NCI-H2029 (cell line): ENCODE measurements at regions not wholly inside any gene's neighbourhood (a gene's known extent, or its start where the extent isn't known, plus 50 kb on each side); places are given as distances from the start of the nearest gene placed in this dataset.

Experiments used
- DNase-seq: peaks from one replicate; lab custom pipeline; 2025; lab: John Stamatoyannopoulos, UW

DNA sequence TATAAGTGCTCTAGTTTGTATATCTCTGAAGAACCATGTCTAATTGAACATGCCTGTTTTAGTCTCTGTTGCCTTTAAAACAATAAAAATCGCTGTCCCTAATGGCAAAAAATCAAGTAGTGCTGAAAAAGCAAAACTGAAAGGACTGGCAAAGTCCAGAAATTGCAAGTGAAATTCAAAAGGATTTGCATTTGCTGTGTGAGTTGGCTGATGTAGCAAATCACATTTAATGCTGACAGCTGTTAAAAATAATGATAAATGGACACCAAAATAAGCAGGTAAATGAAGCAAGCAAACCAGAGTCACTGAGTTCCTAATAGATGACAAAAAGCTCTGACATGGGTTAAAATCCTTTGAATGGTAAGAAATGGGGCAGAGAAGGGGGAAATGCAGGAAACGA, 874.1 kb downstream of the GRM8 start:
- DNase-seq: no peak

DNA sequence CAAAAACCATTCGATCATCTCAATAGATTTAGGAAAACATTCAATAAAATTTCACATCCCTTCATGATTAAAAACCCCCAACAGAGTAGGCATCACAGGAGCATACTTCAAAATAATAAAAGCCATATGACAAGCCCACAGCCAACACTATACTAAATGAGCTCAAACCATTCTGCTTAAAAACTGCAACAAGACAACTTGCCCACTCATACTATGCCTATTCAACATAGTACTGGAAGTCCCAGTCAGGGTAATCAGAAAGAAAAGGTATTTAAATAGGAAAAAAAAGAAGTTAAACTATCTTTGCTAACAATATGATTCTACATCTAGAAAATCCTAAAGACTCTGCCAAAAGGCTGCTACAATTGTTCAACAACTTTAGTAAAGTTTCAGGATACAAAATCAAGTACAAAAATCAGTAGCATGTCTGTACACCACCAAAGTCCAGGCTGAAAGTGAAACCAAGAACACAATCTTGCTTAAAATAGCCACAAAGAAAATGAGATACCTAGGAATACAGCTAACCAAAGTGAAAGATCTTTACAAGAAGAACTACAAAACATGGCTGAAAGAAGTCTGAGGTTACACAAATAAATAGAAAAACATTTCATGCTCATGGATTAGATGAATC, 882.6 kb downstream of the GRM8 start:
- DNase-seq: no peak

DNA sequence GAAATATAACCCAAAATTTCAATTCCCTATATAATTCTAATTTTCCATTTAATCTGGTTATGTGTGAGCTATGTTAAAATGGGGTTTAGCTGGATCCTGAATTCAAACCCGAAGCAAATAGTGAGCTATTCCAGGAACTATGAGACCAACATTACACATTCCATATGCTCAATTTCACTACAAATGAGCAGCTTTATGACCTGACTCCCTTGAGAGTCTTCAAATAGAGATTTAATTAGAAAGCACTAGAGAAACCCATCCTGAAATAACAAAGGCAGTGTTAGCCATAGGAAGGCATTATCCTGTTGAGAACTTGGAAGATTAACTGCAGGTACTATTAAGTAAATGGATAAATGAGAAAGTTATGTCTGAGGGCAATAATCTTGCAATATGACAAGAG, 890.0 kb downstream of the GRM8 start:
- DNase-seq: no peak

DNA sequence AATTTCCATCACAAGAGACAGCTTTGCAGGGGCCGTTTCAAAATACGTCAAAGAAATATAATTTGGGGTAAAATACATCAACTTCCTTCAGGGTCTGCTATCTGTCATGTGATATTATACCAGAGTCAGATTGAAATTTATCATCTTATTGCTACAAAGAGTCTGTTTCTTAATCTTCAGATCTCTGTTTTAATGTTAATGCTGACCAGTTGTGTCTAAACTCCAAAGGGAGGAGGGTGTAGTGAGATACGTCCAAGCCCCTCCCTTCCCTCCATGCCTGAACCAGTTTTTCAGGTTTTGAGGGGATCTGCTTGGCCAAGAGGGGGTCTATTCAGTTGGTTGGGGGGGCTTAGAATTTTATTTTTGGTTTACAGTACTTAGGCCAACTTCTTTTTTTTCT, 891.6 kb downstream of the GRM8 start:
- DNase-seq: no peak

DNA sequence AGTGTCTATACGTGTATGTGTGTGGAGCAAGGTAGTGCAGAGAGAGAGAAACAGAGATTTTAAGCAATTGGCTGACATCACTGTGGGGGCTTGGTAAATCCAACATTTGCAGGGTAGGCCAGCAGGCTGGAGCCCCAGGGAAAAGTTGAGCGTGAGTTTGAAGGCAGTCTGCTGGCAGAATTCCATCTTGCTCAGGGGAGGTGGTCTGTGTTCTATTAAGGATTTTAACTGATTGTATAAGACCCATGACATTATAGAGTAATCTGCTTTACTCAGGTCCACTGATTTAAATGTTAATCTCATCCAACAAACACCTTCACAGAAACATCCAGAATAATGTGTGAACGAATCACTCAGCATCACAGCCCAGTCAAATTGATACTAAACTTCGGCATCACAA, 912.9 kb downstream of the GRM8 start:
- DNase-seq: no peak

DNA sequence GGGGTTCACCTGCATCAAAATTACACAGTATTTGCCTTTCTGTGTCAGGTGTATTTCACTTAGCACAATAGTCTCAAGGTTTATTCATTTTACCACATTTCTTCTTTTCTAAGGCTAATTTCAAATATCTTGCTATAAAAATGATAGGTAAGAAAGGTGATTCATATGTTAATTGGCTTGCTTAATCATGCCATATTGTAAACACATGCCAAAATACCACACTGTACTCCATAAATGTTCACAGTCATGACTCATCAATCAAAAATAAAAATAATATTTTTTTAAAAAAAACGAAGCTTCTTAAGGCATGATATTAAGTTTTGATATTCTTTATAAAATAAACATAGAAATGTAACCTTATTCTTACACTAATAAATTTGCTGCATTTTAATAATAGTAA, 947.1 kb downstream of the GRM8 start:
- DNase-seq: no peak

DNA sequence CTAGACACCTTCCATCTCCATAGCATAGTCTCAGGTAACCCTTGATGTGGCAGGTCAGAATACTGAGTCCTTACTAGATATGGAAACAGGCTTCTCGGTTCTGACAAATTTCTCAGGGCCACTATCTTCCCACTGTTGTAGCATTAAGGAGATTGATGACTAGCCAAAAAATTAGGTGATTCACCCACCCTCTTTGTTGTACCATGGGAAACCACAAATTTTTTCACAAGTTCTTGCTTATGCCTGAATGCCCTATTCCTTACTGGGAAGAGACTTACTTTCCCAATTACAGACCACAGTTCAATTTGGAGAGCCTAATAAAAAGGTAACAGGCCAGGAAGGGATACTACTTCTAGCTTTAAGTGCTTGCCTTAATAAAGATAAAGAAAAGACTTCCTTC, 948.8 kb downstream of the GRM8 start:
- no peak for DNase-seq

DNA sequence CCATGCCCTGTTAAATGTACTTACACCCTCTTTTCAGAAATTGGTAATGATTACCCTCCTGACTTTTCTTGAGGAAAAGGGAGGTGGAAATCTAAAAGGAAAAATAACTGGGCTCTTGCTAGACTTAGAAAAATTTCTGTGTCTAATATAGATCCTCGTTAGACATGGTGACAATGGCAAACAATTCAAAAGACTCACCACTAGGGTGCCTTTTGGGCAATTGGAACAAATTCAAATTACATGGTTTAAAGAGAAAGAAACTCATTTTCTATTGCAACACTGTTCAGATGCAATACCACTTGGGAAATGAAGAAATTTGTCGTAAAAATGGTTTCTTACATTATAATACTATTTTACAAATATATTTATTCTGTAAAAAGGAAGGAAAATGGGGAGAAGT, 950.1 kb downstream of the GRM8 start:
- DNase-seq: peak; percentile 1

DNA sequence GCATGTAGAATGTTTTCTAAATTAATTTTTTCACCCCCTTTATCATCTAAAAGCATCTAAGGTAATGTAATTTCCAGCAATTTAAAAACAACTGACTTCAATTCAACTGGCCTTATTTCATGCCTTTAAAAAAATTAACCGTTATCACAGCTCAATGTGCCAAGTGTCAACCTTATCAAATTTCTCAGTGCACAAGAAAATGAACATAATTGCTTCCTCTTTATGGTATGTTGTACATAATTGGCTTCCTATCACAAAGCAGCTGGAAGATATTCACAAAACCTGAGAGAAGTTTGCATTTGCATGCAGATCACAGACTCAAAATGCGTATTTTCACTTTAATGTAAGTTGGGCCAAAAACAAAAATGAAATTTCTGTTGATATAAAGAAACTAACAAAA, 966.4 kb downstream of the GRM8 start:
- no peak for DNase-seq

DNA sequence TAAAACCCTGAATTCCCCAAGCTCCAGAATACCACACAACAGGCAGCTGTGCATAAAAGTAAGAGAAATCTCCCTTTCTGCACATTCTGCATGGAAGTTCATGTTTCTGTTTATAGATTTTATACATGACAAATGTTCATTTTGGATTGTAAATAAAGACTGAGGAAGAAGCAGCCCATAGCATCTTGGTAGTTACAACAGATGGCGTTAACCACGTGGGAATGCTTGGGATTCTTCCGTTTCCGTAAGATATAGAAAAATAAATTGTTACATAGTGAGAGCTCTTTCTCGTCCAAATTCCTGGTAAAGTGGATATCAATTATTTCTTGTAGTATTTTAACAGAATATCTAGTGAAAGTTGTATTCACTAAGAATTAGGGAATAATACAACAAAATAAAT, 1016.5 kb downstream of the GRM8 start:
- no peak for DNase-seq

DNA sequence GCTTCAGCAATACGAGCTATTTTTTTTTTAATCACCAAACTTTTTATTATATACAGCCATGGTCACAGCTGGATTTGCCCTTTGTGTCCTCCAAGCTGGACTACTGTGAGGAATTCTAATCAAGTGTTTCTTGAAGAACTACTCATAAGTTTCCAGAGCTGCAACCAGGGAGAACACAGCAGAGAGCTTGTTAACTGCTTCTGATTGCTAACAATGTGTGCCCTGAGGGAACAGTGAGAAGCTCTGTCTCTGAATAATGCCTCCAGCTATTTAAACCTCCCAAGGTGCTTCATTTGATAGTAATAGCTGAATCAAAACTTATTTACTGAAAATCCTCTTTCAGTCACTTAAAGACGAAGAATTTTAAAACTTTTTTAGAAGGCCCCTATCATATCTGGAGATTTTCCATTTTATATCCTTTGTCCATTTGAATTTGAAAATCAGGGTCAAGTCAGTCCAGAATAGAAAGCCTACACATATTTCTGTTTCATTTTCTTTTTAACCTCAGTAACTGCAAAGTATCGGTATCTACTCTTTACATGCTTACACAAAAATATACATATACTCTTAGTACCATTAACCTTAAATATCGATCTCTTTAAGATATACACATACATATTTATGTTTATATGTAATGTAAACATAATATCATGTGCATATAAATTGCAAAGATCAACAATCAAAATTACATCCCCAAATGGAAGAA, 1024.2 kb downstream of the GRM8 start:
- DNase-seq: no peak

DNA sequence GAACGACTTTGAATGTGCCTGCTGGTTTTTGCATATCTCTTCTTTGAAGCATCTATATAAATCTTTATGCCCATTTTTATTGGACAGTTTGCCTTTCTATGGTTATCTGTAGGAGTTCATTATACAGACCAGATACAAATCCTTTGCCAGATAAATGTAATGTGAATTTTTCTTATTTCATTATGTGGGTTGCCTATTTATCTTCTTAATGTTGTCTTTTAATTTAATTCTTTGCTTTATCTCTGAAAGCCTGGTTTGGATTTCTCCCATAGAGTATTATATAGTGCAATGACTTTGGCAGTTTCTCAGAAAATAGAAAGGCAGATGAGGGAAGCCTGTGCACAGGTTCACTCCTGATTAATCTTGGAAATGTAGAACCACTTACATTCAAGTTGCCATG, 1025.1 kb downstream of the GRM8 start:
- DNase-seq: no peak

DNA sequence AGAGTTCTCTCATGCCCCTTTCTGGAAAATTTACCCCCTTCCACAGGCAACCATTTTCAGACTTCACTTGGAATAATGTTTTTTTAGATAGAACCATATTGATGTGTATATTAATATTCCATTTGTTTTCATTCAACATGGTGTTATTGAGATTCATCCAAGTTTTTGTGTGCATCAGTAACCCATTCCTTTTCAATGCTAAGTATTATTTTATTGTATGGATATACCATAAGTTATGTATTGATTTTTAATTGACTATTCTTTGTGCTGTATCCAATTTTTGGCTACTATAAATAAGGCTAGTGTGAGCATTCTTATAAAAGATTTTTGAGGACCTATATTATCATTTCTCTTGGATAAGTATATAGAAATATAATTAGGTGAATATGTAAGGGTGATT, 1025.7 kb downstream of the GRM8 start:
- no peak for DNase-seq

DNA sequence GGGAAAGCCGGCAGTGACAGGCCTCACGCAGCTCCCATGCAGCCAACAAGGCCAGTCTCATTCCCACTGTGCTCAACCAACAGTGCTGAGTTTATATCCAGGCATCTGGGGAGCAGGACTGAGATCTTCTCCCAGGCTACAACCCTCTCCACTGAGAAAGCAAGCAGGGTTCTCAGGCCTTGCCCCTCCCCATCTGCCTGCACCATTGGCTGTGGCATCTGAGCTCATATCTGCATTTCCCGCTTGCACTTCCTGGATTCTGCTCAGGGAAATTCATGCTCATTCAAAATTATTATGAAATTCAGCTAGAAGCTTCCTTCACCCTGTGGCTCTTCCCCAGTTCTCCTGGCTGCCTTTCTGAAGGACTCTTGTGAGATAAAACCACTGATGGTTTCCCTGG, 1029.0 kb downstream of the GRM8 start:
- no peak for DNase-seq

DNA sequence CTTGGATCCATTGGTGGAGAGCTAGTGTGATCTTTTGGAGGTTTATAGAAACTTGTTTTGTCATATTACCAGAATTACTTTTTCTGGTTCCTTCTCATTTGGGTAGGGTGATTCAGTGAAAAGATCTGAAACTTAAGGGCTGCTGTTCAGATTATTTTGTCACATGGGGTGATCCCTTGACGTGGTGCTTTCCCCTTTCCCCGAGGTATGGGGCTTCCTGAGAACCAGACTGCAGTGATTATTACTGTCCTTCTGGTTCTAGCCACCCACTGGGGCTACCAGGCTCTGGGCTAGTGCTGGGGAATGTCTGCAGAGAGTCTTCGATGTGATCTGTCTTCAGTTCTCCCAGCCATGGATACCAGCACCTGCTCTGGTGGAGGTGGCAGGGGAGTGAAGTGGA, 1030.0 kb downstream of the GRM8 start:
- DNase-seq: no peak

DNA sequence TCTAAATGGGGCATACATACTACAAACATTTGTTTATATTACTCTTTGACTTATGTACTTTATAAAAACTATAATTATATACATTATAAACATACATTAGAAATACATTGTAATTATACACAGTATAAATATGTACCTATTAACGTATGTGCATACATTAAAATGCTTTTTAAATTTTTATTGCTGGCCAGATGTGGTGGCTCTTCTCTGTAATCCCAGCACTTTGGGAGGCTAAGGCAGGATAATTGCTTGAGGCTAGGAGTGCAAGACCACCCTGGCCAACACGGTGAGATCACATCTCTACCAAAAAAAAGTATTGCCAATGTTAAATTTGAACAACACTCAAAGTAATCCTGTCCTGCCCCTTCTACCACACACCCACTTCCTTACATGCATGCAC, 1037.0 kb downstream of the GRM8 start:
- DNase-seq: no peak

DNA sequence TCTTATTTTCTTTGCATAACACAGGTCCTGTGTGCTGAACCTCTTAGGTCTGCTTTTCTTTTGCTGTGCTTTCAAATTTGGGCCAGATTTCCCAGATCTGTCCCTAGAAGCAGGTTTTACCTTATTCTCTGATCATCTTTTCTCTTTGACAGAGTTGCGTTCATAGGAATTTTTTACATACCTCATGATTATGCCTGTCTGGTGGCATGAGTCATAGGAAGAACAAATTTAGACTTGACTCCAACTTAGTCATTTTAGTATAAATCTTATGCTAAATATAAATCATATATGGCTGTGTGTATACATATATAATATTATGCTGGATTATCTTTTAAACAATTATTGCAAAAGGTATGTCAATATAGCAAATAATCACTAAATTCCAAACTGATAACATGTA, 1038.9 kb downstream of the GRM8 start:
- no peak for DNase-seq

DNA sequence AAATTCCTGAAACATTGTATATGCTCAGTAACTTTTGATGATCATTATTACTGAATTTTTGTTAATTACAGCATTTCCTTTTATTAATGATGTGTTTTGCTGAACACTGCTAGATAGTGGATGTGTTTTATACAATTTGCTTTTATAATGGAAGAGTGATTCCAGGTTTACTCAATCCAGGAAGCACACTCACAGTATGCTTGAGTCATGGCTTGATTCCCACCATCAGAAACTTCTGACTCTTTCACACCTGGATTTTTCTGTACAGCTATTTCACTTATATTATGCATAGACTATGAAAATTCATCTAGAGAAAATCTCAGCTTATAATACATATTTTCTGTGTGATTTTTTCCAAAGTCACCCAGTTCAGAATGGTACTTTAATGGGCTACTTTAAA, 1040.9 kb downstream of the GRM8 start:
- DNase-seq: no peak

DNA sequence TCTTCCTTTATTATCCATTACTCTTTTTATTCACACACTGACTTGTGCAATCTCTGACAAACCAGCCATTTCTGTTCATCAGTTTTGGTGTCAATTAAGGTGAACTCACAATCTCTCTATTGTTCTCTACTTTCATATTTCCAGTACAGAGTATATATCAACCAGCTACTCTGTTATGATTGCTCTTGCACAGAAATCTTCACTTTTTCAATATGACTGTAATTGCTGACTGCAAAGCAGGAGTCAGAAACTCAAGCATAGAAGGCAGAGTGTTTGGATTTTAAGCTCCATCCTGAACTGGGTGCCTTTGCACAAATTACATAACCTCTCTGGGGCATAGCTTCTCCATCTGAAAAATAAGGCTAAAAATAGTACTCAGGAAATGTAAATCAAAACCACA, 1042.0 kb downstream of the GRM8 start:
- no peak for DNase-seq

DNA sequence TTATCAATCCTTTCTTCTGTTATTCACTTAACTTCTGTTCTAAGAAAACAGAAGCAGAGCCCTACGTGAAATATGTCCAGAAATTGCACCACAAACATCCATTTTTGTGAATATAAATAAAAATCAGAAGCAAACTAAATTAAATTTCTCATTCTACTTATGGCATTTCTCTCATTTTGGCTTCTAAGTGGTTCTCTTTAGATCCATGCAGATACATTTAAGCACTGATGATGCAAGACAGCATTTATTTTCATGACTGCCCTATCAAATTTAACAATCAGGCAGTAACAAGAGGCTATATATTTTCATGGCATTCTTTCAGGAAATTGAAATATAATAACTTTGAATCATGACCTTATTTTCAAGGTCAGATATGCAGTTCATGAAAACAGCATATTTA, 1049.6 kb downstream of the GRM8 start:
- DNase-seq: no peak

DNA sequence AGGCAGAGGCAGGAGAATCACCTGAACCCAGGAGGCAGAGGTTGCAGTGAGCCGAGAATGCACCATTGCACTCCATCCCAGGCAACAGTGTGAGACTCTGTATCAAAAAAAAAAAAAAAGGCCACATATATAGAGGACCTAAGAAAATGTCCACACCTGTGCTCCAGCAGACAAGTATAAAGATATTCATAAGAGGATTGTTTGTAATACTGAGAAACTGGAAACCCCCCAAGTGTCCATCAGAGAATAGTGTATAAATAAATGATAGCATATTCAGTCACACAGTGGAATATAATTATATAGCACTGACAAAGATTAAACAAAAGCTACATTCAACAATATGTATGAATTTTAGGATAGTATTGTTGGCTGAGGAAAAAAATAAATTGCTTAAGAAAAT, 1050.6 kb downstream of the GRM8 start:
- no peak for DNase-seq

DNA sequence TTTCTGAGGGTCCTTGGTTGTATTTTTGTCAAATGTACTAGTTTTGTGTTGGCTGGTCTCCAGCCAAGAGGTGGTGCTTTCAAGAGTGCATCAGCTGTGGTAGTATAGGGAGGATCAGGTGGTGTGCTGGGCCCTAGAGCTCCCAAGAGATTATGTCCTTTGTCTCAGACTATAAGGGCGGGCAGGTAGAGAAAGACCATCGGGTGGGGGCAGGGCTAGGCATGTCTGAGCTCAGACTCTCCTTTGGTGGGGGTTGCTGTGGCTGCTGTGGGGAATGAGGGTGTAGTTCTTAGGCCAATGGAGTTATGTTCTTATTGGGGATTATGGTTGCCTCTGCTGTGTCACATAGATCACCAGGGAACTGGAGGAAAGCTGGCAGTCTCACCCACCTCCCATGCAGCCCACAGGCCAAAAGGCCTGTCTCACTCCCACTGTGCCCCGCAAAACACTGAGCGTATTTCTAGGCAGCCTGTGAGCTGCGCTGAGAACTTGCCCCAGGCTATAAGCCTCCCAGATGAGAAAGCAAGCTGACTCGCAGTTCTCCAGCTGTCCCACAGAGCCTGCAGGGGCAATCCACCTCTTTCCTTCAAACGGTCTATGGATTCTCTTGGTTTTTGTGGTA, 1066.7 kb downstream of the GRM8 start:
- no peak for DNase-seq

DNA sequence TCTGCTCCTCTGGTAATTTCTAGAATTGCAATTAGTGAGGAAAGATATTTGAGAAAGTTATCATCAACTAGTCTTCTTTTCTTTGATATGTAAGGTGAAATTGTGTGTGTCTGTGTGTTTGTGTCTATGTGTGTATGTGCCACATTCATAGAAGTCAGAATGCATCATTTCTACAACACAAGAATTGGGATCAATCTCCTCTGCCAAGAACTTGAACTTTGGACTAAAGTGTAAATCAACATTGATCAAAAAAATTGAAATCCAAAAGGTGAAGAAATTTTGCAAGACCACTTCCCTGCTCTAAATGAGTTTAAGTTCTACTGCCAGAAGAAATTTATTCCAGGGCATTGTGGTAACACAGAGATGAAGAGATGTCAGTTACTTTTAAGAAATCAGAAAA, 1072.8 kb downstream of the GRM8 start:
- DNase-seq: no peak

DNA sequence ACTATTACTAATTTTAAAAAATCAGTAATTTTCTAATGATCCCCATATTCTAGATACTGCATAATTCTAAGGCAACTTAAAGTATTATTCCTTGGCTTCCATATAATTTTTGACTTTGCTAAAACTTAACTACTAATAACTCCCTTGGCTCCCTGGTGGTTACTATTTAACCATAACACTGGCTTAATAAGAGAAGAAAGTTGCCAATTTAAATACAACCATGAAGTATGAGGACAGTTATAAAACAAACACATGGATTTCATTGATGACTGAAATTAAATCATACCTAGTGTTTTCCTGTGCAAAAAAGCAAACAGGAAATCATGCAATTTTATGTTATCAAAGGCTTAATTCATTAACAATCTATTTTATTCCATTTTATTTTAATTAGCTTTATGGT, 1073.9 kb downstream of the GRM8 start:
- DNase-seq: no peak
